HG03196 (cell line): ENCODE measurements at regions not wholly inside any gene's neighbourhood (a gene's known extent, or its start where the extent isn't known, plus 50 kb on each side); places are given as distances from the start of the nearest gene placed in this dataset.

ENCODE experiments used
- ATAC-seq: cut with Tn5 transposase; IDR thresholded peaks from one replicate; pipeline ENCODE4 v1.9.1; 2021; ENCODE audit not compliant: unreplicated experiment

DNA sequence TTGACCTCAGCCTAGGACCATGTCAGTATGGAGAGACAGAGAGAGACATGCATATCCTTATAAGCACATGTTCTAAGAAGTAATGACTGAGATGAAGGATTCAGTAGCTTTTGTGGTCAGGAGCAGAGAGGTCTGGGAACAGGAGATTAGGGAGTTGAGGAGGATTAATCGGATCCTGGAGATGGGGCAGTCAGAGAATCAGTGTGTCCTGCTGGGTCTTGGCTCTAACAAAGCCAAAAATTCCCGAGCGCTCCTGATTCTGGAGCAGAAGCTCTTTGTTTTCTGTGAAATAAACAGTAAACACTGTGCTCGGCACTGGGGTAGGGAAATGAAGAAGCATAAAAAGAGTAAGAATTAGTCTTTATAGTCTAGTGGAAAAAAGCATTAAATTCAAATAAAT lies 520.0 kb upstream of the CLINT1 start:
- ATAC-seq = no peak

DNA sequence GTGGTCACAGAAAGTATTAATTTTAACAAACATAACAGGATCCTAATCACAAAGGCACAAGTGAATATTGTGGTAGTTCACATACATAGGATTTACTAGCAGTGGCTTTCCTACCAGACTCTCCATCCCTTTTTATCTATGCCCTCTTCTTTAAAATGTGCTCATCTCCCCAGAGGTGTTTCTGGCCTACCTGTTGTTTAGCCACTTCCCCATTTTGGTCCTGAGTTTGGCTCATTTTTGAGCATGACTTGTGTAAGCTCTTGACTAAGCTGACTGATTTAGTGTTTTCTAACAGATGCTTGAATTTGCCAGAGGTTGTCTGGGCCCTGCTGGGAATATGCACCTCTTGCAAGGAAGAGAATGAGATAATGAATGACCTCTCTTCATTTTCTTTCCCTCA lies 517.7 kb upstream of the CLINT1 start:
- ATAC-seq = no peak

DNA sequence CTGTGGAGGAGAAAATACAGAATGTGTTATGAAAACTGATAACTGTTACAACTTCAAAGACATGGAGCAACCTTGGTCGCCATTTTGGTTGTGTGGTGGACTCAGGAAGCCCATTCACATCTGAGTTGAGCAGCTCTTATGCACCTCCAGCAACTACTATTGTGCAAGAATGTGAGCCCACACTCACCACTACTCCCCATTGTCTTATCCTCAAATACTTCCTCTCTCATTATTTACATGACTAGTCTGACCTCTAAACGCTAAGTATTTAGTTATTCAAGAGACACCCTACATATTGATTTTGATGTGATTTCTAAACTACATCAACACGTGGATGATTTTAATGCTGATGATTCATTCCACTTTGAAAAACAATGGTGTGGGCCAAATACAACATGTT lies 516.6 kb upstream of the CLINT1 start:
- ATAC-seq = no peak

DNA sequence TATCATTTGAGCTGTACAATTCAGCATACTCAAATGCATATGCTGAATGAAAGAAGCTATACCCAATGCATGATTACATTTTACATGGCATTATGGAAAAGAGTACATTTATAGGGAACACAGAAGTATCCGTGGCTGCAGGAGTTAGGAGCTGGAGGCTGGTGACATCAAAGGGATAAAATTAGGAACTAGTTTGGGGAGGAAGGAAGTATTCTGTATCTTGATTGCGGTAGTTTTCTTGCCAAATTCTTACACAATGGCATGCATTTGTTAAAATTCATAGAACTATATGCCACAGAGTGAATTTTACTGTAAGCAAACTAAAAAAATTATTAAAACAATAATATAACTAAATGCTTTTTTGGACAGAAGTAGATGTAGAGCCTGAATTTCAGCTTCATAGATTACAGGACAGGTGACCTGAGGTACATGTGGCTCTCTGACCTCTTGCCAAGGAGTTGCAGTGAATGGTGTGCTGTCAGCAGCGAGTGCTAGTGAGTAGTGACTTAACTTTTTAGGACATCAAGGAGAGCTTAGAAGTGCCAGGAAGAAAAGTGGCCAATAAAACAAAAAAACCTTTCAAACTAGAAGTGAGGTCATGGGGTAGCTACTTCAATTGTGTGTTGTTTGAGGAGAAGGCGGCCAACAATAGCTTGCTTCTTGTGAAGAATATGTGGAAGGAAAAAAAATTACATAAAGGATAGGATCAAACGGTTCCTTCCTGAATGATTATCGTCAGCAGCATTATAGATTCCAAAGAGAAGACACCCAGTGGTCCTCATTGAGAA lies 514.9 kb upstream of the CLINT1 start:
- ATAC-seq = no peak

DNA sequence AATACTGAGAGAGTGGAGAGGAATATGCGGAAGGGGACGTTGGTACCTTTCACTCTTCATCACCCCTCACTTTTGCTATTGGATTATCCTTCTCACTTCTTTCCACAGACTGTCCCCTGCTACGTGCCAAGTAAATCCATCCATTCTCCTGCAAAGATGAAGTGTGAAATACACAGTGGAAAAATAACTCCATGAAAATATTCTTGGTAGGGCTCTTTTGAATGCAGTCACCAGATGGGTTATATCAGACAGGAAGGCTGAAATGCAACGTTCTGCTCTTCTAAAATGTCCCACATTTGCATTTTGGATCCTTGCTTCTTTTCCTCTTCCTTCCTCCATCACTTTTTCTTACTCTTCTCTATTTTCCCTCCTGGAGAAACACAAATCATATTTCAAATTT lies 510.3 kb upstream of the CLINT1 start:
- ATAC-seq = no peak

DNA sequence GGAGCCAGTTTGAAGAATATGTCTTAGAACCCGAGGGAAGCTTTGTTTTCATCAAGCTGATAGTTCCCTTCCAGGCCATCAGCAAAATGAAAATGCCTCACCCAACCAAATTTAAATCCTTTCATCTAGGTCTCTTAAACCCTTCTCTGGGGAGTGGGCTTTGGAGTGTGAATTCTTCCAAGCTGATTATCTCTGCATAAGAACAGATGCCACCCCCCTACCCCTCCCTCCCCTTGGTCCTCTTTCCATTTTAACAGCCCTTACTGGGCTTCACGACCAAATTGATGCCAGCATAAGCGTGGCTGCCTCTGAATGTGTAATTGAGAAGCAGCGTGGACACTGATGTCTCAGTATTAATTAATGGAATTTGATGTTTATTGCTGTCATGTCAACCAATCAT lies 509.7 kb upstream of the CLINT1 start:
- no peak for ATAC-seq

DNA sequence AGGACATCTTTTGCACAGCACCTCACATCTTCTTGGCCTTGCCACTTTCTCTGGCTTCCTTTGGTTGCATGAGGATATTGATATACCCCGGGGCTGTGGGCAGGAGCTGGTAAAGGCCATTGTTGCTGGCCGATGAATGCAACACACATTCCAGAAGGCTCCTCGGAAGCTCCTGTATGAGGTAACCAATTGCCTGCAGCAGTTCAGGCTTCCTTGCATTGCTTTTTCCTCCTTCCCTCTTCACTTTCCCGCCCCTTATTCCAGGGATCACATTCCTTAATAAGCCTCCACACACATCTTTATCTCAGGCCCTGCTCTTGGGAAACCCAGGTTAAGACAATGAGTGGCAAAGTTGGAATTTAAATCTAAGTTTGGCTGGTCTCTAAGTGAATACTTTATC lies 505.4 kb upstream of the CLINT1 start:
- no peak for ATAC-seq

DNA sequence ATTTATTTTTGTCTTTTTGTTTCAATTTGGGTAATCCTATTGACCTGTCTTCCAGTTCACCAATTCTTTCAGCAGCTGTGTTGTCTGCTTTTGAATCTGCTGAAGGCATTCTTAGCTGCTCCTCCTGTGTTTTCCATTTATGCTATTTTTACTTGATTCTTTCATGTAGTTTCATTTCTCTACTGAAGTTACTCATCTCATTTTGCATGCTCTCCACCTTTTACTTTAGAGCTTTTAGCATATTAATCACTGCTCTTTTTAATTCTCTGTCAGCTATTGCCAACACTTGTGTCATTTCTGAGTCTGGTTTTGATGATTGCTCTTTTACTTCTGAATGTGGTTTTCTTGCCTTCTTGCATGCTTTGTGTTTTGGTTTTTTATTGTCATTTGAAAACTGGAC lies 496.0 kb upstream of the CLINT1 start:
- no peak for ATAC-seq

DNA sequence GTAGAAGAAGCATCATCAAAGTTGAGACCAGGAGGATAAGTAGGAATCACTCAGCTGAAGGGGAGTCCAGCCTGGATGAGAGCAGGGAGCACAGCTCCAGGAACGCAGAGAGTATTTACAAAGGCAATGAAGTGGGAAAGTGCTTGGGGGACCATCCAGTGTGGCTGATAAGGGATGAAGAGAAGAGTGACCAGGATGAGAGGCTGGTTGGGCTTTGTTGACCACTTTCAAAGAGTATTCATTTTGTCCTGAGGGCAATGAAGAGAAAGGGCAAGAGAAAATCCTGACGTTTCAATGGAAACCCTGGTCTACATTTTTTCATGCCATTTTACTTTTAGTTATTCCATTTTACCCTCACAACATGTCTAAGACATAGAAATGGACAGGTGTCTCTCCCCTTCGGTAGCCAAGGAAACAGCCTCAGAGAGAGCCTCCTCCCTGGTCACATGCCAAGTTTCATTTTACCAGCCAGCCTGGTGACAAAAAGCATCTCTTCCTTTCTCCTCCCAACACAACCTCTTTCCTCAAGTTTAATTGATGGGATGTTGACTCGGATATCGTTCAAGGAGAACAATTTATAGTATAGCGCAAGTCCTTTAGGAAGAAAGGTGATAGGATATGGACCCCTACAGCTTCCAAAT lies 492.7 kb upstream of the CLINT1 start:
- no peak for ATAC-seq

DNA sequence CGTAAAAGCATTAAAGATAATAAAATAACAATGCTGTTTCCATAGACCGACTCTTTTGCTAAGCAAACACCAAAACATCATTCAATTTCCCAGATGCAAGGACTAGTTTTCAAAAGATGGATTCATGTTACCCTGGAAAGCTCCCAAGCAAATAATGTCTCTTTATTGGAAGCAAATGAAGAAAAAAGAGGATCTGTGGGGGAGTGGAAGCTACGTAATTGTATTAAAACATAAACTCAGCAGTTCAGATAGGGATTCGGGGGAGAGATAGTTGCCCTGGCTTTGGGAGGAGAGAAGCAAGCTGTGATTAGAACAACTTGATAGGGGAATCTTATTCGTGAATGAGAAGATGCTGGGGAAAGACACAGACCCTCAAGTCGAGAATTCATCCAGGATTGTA lies 491.0 kb upstream of the CLINT1 start:
- no peak for ATAC-seq

DNA sequence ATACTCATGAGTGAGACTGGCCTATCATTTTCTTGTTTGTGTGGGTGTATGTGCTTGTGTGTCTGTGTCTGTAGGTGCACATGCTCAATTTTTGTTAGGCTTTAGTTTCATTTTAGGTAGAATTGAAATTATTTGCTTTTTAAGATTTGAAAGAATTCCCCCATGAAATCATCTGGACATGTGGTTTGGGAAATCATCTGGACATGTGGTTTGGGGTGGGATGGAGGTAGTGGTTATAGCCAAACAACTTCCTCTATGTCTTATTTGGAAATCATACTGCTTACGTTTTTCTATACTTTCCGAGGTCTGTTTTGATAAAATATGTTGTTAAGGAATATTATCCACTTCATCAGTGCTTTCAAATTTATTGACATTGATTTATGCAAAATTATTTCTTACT lies 485.4 kb upstream of the CLINT1 start:
- ATAC-seq = no peak

DNA sequence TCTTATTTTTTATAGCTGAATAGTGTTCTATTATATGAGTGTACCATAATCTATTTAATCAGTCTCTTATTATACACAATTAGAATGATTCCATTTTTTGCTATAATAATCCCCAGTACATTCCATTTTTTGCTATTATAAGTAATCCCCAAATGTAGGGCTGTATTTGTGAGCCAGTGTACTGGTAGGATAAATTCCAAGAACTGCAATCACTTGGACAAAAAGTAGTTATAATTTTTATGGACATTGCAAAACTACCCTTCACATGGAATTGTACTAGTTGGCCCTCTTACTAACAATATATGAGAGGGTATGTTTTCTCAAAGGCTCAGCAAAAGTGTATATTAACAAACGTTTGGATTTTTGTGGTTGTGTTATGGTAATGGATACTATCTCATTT lies 481.7 kb upstream of the CLINT1 start:
- ATAC-seq = no peak

DNA sequence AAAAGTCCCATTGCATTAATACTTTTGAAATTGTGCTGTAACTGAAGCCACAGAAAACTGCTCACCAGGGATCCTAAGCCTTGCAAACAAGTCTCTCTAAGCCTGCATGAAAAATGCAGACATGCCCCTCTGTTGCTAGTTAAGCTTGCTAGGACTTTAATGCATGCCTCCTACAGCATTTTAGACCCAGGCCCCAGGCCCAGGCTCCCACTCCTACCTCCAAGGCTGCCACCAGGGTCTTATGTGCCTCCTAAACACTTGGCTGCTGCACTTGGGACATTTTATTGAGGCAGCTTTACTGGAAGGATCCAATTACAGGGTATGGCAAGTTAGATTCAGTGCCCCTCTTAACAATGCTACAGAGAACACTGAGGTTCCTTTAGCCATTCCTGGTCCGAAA lies 467.3 kb upstream of the CLINT1 start:
- no peak for ATAC-seq

DNA sequence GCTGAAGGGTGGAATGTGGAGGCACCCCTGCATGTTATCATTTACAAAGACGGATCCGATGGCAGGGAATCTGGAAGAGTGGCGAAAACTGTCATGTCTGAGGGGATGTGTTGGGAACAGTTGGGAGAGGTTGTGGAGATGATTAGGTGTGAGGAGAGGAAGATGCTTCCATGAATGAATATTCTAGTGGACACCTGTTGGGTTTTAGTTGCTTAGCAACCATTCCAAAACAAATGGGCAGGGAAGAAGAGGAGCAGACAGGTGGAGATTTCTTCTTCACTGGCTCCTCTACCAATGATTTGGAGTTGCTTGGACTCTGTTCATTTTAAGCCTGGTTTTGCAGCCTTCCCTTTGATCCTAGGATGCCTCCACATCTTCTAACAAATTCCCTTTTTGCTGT lies 465.3 kb upstream of the CLINT1 start:
- ATAC-seq = no peak

DNA sequence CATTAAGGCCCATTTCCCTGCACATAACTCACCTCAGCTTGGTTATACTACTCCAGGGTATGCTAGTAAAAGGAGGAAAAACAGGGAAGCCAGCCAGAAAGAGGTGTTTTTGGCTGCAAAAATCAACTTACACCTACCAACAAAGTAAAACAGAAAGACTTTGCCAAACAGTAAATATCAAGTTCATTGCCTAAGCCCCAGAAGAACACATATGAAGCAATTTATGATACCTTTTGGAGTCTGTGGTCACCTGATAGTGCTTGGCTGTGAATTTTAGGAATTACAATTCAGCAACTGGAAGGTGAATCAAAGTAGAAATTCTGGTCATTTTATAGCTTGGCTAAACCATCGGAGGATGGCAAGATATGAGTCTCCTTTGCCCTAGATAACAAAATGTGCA lies 463.7 kb upstream of the CLINT1 start:
- ATAC-seq = no peak

DNA sequence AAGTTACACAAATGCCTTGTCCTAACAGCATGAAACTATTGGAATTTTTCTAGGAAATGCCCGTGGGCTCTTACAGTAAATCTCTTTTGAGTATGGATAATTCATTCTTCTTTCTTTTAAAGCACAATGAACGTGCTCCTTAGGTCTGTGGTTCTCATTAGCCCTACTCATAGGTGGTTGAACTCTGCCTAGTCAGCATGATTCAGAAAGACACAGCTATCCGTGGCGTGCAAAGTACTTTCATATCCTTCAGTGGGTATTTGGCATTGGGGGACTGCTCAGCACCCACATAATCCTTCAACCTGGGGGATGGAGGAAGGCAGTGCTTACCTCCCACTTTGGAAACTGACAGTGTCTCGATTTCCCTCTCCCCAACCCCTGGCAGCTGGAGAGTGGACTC lies 462.0 kb upstream of the CLINT1 start:
- ATAC-seq = no peak

DNA sequence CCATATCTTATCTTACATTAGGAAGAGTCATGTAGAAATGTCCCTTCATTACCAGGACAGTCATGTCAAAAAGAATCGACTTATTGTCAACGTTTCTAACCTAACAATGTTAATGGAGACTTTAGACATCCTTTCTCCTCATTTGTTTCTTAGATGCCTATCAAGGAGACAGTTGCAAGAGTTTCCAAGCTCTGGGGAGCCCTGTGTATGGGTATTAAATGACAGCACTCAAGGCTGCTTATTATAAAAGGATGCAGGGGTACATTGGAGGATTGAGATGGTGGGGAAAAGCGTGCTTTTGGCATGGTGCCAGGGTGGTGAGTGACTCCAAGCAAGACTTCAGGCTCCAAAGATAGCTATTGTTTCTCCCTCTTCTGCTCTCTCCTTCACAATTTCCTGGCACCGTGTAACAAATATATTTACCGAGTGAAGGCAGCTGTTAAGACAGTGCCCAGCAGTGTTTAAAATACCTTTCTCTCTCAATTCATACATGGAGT lies 461.3 kb upstream of the CLINT1 start:
- ATAC-seq = no peak

DNA sequence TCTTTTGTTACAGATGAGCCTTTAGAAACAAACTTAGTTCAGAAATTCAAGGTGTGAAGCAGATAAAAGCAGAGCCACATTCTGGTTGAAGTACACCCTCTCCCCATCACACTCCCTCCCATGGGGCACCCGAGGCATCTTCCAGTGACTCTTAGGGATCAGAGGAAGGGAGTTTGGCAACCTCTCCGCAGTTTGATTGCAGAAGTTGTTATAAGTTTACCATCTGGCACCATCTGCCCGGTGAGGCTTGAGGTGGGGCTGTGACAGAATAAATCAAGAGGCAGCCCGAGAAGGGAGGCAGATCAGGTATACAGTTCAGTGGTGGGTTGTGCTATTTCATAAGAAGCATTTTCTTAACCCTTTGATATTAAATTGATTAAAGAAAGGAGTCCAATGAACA lies 458.6 kb upstream of the CLINT1 start:
- ATAC-seq = no peak

DNA sequence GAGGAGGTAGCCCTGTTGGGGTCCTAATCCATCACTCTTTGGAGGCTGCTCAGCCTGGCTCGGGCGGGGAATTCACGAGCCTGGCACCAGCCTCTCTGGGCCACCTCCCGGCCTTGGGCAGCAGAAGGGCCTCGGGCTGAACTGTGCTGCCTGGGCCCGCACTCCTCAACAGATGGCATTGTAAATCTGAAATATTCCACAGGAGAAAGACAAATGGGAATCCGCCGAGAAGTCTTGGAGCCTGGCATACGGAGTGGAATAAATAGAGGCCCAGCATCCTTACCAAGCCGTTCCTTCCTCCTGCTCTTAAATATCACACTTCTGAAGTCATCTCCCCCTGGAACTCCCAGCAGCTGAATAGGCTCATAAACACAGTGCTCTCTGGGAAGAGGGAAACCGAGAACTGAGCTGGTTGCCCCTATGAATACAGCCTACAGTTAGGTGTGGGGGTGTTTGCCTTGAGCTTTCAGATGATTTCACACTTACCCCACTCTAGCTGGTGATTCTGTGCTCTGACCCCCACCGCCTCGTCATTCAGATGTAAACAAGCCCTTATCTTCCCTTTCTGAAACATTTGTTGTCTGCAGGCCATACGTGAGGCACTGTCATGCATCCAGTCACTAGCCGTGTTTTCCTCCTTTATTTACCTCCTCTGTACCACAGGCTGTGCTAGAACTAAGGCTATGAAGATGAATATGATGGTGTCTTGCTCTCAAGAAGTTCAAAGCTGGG lies 455.0 kb upstream of the CLINT1 start:
- no peak for ATAC-seq

DNA sequence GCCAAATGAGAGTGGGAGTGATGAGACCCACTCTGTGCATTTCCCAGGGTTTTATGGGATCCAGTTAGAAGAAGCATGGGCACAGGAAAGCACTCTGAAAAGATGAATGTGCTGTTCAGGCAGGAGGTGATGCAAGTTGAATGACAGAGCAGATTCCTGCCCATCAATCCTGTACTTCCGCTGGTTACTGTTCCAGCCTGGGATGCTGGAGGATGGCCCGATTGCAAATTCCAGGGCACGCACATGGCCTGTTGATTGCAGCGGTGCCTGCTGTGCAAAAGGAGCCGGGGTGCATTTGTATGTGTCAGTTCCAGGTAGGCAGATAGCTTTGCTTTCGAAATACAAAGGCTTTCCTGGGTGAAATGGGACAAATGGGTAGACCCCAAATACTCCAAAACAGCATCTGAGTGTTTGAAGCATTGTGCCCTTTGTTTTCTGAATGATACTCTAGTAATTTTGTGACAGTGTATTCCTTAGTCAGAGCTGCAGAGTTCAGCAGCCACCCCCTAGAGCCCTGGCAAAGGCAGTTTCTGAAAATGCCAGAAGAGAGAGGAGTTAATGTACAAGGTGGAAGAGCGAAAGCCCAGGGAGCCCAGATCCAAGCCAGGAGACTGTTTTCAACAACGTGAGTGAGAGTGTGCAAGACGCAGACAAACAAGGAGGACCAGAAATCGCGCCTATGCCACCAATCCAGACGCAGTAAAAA lies 454.2 kb upstream of the CLINT1 start:
- no peak for ATAC-seq

DNA sequence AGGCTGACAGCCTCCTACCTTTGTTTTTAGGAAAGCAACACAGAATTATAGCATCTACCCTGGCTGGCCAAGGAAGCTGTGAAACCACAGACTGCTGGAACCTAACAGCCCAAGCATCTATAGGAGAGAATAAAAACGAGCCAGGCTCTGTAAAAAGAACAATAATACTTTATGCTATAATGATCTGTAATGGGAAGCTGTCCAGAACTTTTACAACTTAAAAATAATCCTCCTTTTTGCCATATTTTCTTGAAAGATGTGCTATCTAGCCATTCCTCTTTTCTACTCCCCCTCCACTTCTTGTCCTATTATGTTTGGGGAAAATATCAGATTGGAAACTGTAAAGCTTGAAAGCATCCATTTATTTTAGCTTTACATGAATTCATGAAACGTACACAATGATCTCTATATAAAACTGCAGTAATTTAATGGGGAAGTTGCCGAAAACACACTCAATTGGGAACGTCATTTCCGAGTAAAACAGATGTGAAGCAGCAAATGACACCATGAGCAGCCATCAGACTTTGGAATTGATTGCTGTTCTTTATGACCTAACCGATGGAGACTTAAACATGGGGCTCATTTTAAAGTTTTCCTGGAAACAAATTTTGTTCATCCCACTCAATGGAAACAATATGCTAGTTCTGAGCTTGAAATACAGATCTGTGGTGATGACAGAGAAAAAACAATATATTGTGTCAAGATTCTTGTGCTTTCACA lies 450.3 kb upstream of the CLINT1 start:
- ATAC-seq = no peak
